ENCODE measurements at regions not wholly inside any gene's neighbourhood (a gene's known extent, or its start where the extent isn't known, plus 50 kb on each side); places are given as distances from the start of the nearest gene placed in this dataset.
"Not testable (repeated sequence)": the region's sequence is repeated elsewhere in the genome, so short reads cannot be mapped to it uniquely, and the experiment has no call there.

- Histone ChIP-seq H3K9me3 (peaks cover 0 to 10% (median 0%) of the 10 kb centered on the region in 8 donors), H3K27ac (peak overlapping the region in 5 of 8 donors; percentile 2 to 38 (median 24)), H3K36me3 (no peaks in the 10 kb centered on the region), H3K4me1 (no peaks in the 10 kb centered on the region), H3K27me3 (replicated peaks in 1 of 7) (no peaks in the 10 kb centered on the region), H3K4me3 (no peak overlapping the region)
- TF ChIP-seq CTCF (IDR thresholded peaks at IDR 0.05 in 8 of 11, conservative IDR thresholded peaks at IDR 0.05 in 3 of 11) (no peak), POLR2A (IDR thresholded peaks at IDR 0.05) (no peak), POLR2AphosphoS5 (IDR thresholded peaks at IDR 0.05) (no peak)
- DNase-seq, result no peak
- WGBS, 5 donors, result 48 to 65% (median 53%) methylated on average over 4 of the region's 4 CpGs
- intact Hi-C loops (cut with DNase I; ENCODE audit: low total_unique reads), result no loop called here
Observed at GRCh38 chr4:189613207-189613606, 327.5 kb upstream of the FRG1 start.

GRCh38 chr4:189615217-189615663, 325.4 kb upstream of the FRG1 start:
- no peak overlapping the region for H3K27ac ChIP-seq
- TF ChIP-seq POLR2A (IDR thresholded peaks at IDR 0.05) (no peak), CTCF (IDR thresholded peaks at IDR 0.05 in 8 of 11, conservative IDR thresholded peaks at IDR 0.05 in 3 of 11) (no peak), POLR2AphosphoS5 (IDR thresholded peaks at IDR 0.05) (no peak)
- H3K9me3 ChIP-seq, result peaks cover 0 to 10% (median 0%) of the 10 kb centered on the region in 8 donors
- intact Hi-C loops (cut with DNase I; ENCODE audit: low total_unique reads), result no loop called here
- no peaks in the 10 kb centered on the region for H3K36me3 ChIP-seq
- WGBS, 5 donors, result 94 to 98% (median 95%) methylated on average over 8 to 22 of the region's 22 CpGs
- no peak overlapping the region for H3K4me3 ChIP-seq
- DNase-seq, result peak; percentile 70
- H3K4me1 ChIP-seq, result no peaks in the 10 kb centered on the region
- H3K27me3 ChIP-seq (replicated peaks in 1 of 7), result no peaks in the 10 kb centered on the region

GRCh38 chr4:189617741-189618140, 322.9 kb upstream of the FRG1 start:
- intact Hi-C loops (cut with DNase I; ENCODE audit: low total_unique reads); H3K36me3 ChIP-seq; H3K4me1 ChIP-seq; H3K4me3 ChIP-seq; H3K27ac ChIP-seq; DNase-seq; H3K27me3 ChIP-seq (replicated peaks in 1 of 7): not testable (repeated sequence)
- 78 to 89% (median 82%) methylated on average over 5 of the region's 5 CpGs for WGBS, 5 donors
- H3K9me3 ChIP-seq, result peaks cover 0 to 10% (median 0%) of the 10 kb centered on the region in 8 donors

GRCh38 chr4:189619441-189620250, 321.0 kb upstream of the FRG1 start:
- intact Hi-C loops (cut with DNase I; ENCODE audit: low total_unique reads); H3K27ac ChIP-seq; H3K4me1 ChIP-seq; H3K27me3 ChIP-seq (replicated peaks in 1 of 7); H3K36me3 ChIP-seq; H3K4me3 ChIP-seq; DNase-seq; H3K9me3 ChIP-seq: not testable (repeated sequence)
- 74 to 84% (median 81%) methylated on average over 8 of the region's 8 CpGs for WGBS, 5 donors

- intact Hi-C loops (cut with DNase I; ENCODE audit: low total_unique reads); DNase-seq; H3K4me1 ChIP-seq; H3K4me3 ChIP-seq; H3K36me3 ChIP-seq; H3K27ac ChIP-seq; H3K9me3 ChIP-seq; H3K27me3 ChIP-seq (replicated peaks in 1 of 7): not testable (repeated sequence)
- 69 to 88% (median 74%) methylated on average over 3 of the region's 3 CpGs for WGBS, 5 donors
Observed at GRCh38 chr4:189622574-189622973, 318.1 kb upstream of the FRG1 start.

DNA sequence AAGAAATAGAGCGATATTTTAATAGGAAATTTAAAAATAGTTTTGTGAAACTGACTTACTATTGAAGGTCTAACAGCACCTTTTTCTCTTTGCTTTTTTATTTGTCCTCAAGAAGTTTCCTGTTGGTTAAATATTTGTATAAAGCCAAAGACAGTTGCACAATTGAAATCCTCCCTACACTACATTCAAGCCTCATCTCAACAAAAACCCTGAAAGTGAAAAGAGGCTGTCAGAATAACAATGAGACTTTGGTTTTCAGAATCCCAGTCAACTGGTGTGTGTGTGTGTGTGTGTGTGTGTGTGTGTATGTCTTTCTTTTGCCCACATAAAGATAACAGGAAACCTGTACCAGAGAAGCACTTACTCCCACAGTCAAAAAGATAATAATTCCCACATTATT, 313.6 kb upstream of the FRG1 start:
- H3K36me3 ChIP-seq; H3K27me3 ChIP-seq (replicated peaks in 1 of 7); H3K27ac ChIP-seq; DNase-seq; H3K4me3 ChIP-seq; H3K9me3 ChIP-seq; H3K4me1 ChIP-seq; intact Hi-C loops (cut with DNase I; ENCODE audit: low total_unique reads): not testable (repeated sequence)
- WGBS, 5 donors, result 0 to 84% (median 30%) methylated on average over 1 of the region's 1 CpG

GRCh38 chr4:189629733-189630132, 310.9 kb upstream of the FRG1 start:
- H3K4me1 ChIP-seq; H3K27me3 ChIP-seq (replicated peaks in 1 of 7); H3K4me3 ChIP-seq; H3K36me3 ChIP-seq; H3K27ac ChIP-seq; DNase-seq; intact Hi-C loops (cut with DNase I; ENCODE audit: low total_unique reads); H3K9me3 ChIP-seq: not testable (repeated sequence)
- WGBS, 5 donors, result 75 to 93% (median 80%) methylated on average over 3 of the region's 3 CpGs

- H3K36me3 ChIP-seq; H3K4me3 ChIP-seq; intact Hi-C loops (cut with DNase I; ENCODE audit: low total_unique reads); H3K9me3 ChIP-seq; H3K4me1 ChIP-seq; DNase-seq; H3K27me3 ChIP-seq (replicated peaks in 1 of 7); H3K27ac ChIP-seq: not testable (repeated sequence)
- 16 to 28% (median 21%) methylated on average over 6 of the region's 6 CpGs for WGBS, 5 donors
Observed at GRCh38 chr4:189630913-189631567, 309.6 kb upstream of the FRG1 start.

- H3K4me3 ChIP-seq; H3K9me3 ChIP-seq; H3K4me1 ChIP-seq; H3K27ac ChIP-seq; intact Hi-C loops (cut with DNase I; ENCODE audit: low total_unique reads); H3K36me3 ChIP-seq; DNase-seq; H3K27me3 ChIP-seq (replicated peaks in 1 of 7): not testable (repeated sequence)
- 27 to 35% (median 34%) methylated on average over 9 of the region's 9 CpGs for WGBS, 5 donors
Observed at GRCh38 chr4:189631568-189631916, 309.1 kb upstream of the FRG1 start.

Data from spleen (tissue), 11 donors.